GM10266 (cell line): ENCODE measurements at regions not wholly inside any gene's neighbourhood (a gene's known extent, or its start where the extent isn't known, plus 50 kb on each side); places are given as distances from the start of the nearest gene placed in this dataset.

Experiments
- DNase-seq: peaks from one replicate; pipeline ENCODE4 v3.0.0; 2012; ENCODE audit errors: extremely low spot score
- TF ChIP-seq, protein P1 (sequence below): IDR thresholded peaks from 2 replicates; pipeline ENCODE4 v1.5.1; 2012; ENCODE audit warnings: mild to moderate bottlenecking, low read depth; ENCODE audit not compliant: control insufficient read depth, insufficient read depth; ENCODE audit errors: missing control alignments

DNA sequence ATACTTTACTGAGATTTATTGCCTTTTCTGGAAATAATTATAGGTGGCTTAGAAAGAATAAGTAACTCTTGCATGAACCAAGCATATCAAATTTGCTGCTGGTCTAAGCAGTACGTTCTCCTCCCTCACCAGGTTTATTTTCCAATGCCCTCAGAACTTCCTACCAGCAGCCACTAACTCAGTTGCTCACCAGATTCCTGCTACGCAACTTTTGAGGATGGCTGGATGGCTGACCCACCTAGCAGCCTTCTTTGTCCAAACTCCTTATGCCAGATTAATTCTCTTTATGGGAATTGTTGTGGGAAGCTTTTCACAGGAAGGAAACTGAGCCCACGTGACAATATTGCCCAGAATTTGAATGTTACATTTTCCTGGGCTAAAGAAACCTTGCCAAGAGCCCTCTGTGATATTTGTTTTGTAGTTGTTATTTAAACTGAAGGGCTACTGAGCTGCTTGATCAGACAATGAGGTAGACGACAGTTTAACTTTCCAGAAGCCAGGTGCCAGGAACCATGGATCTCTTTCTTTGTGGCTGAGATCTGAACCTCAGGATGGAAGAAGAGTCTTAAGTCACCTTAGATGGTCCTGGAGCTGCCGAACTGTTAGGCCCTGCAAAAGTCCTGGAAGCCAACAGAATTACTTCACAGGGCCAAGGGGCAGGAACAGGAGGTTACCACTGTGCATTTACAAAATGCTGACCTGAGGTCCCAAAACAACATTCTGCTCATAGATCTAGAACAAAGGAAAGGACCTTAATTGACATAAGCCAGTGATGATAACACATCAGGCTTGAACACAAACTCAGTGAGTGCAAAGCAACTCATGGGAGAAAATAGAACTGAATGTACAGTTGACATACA is 85.5 kb upstream of the ATP1A1 start:
- TF ChIP-seq, protein P1, sequence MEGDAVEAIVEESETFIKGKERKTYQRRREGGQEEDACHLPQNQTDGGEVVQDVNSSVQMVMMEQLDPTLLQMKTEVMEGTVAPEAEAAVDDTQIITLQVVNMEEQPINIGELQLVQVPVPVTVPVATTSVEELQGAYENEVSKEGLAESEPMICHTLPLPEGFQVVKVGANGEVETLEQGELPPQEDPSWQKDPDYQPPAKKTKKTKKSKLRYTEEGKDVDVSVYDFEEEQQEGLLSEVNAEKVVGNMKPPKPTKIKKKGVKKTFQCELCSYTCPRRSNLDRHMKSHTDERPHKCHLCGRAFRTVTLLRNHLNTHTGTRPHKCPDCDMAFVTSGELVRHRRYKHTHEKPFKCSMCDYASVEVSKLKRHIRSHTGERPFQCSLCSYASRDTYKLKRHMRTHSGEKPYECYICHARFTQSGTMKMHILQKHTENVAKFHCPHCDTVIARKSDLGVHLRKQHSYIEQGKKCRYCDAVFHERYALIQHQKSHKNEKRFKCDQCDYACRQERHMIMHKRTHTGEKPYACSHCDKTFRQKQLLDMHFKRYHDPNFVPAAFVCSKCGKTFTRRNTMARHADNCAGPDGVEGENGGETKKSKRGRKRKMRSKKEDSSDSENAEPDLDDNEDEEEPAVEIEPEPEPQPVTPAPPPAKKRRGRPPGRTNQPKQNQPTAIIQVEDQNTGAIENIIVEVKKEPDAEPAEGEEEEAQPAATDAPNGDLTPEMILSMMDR, result no peak
- DNase-seq, result no peak

DNA sequence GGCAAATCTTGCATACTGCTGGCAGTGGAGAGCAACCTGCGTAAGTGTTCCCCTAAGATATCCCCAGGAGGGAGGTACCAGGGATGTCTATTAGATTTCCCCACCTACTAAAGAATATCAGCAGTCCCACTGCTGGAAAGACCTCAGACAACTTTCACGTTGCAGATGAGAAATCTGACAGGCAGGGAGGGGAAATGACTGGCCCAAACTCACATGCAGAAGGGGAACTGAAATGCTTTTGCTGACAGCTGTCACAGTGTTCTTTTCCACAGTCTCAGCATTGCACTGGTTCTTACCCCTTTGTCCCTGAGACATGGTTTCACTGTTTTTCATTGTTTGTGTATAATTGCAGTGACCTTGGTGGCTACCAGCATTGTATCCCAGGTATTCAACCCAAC is 84.8 kb upstream of the ATP1A1 start:
- TF ChIP-seq, protein P1, result no peak
- peak; percentile 35 for DNase-seq

DNA sequence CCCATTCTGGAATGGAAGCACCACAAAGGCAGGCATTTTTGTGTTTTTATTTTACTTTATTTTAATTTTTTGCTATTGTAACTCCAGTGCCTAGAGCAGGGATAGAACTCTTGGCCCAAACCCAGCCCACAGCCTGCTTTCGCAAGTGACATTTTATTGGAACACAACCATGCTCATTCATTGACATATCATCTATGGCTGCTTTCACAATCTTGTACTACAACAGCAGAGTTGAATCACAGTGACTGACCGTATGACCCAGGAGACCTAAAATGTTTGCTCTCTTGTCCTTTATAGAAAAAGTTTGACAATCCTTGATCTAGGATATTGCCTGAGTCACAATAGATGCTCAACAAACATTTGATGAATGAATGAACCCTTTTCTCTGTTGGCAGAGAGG is 83.9 kb upstream of the ATP1A1 start:
- DNase-seq, result no peak
- TF ChIP-seq, protein P1, result no peak

- TF ChIP-seq, protein P1, result no peak
- DNase-seq, result no peak
These were observed 82.8 kb upstream of the ATP1A1 start for GRCh38 chr1:116290085-116290705.

DNA sequence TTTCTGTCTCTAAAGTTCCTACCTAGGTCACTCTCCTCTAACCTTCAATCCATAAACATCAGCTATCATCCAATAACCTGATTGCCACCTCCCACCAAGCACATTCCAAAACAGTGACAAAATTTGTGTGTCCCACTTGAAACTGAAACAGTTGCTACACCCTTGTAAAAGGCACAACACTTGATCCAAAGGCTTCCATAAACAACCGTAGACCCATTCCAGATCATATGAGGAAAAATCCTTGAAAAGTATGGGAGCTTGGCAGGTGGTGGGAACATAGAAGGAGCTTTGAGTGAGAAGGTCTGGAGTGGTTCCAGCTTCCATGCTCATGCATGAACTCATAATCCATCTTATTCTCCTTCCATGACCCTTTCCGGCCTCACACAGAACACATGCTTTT is 82.0 kb upstream of the ATP1A1 start:
- no peak for DNase-seq
- TF ChIP-seq, protein P1, result no peak

- TF ChIP-seq, protein P1, result no peak
- DNase-seq, result no peak
These were observed 79.9 kb upstream of the ATP1A1 start for GRCh38 chr1:116292929-116293725.
